IMR-90 (cell line): ENCODE measurements at regions not wholly inside any gene's neighbourhood (a gene's known extent, or its start where the extent isn't known, plus 50 kb on each side); places are given as distances from the start of the nearest gene placed in this dataset.

ENCODE experiments used
- ATAC-seq: fragments of 200-7000 bp; cut with Tn5 transposase; 2 replicates; pipeline ENCODE4 v1.9.1; 2020; ENCODE audit warnings: low read depth, mild to moderate bottlenecking, moderate library complexity
- BruUV-seq: library from RNA; stranded (reverse); fragments of 400-500 nt; replicated peaks from 2 replicates; lab custom pipeline; 2021; lab: Mats Ljungman, UMichigan
- CTCF ChIA-PET: fragments of 300-600 bp; formaldehyde crosslinking; extraction: SDS; loops from one replicate; lab custom pipeline; 2021; ENCODE audit warnings: antibody characterized with exemption; lab: Yijun Ruan, JAX
- POLR2A ChIA-PET: fragments of 300-600 bp; sonication (Branson Sonifier 250); formaldehyde crosslinking; loops from one replicate; lab custom pipeline; 2022; ENCODE audit warnings: antibody characterized with exemption; ENCODE audit not compliant: unreplicated experiment; lab: Charles Lee
- DNase-seq: peaks from one replicate; pipeline ENCODE4 v3.0.0; 2013
- H2AFZ ChIP-seq: replicated peaks from 2 replicates; pipeline ENCODE3; 2013; ENCODE audit warnings: low read length, mild to moderate bottlenecking; ENCODE audit not compliant: poor library complexity
- H2AK5ac ChIP-seq: 2 replicates; pipeline ENCODE4 v1.6.1; 2013; ENCODE audit warnings: low read depth, low read length, inconsistent platforms
- H2AK9ac ChIP-seq: replicated peaks from 2 replicates; pipeline ENCODE3; 2013; ENCODE audit warnings: mild to moderate bottlenecking, low read depth, low read length, moderate library complexity; ENCODE audit not compliant: poor library complexity
- H2BK120ac ChIP-seq: 2 replicates; pipeline ENCODE4 v1.6.1; 2013; ENCODE audit warnings: low read depth, low read length, inconsistent platforms
- H2BK15ac ChIP-seq: 3 replicates; pipeline ENCODE4 v1.6.1; 2013; ENCODE audit warnings: low read depth, low read length, inconsistent platforms
- H2BK20ac ChIP-seq: 2 replicates; pipeline ENCODE4 v1.6.1; 2013; ENCODE audit warnings: low read depth, mild to moderate bottlenecking, inconsistent platforms, low read length, moderate library complexity
- H2BK5ac ChIP-seq: 2 replicates; pipeline ENCODE4 v1.6.1; 2013; ENCODE audit warnings: mild to moderate bottlenecking, low read depth, low read length, inconsistent platforms; ENCODE audit not compliant: poor library complexity, severe bottlenecking
- H3K14ac ChIP-seq: replicated peaks from 2 replicates; pipeline ENCODE4 v1.6.1; 2013; ENCODE audit warnings: low read depth, low read length, inconsistent platforms
- H3K18ac ChIP-seq: 2 replicates; pipeline ENCODE4 v1.6.1; 2013; ENCODE audit warnings: low read depth, low read length, control low read depth
- H3K23ac ChIP-seq: 2 replicates; pipeline ENCODE4 v1.6.1; 2013; ENCODE audit warnings: low read depth, low read length, inconsistent platforms
- H3K27ac ChIP-seq: 2 replicates; pipeline ENCODE4 v1.5.1; 2013; ENCODE audit warnings: mild to moderate bottlenecking, control low read depth, low read length; ENCODE audit not compliant: insufficient read depth
- H3K27me3 ChIP-seq: 2 replicates; pipeline ENCODE4 v1.6.1; 2013; ENCODE audit warnings: low read length; ENCODE audit not compliant: control insufficient read depth, insufficient read depth
- H3K36me3 ChIP-seq: 2 replicates; pipeline ENCODE4 v1.6.1; 2013; ENCODE audit warnings: low read length, mixed read lengths; ENCODE audit not compliant: control insufficient read depth, insufficient read depth
- H3K4ac ChIP-seq: 2 replicates; pipeline ENCODE4 v1.6.1; 2013; ENCODE audit warnings: low read depth, low read length, inconsistent platforms
- H3K4me1 ChIP-seq: 2 replicates; pipeline ENCODE4 v1.6.1; 2013; ENCODE audit warnings: low read length, mixed read lengths; ENCODE audit not compliant: control insufficient read depth, insufficient read depth
- H3K4me2 ChIP-seq: 2 replicates; pipeline ENCODE4 v1.6.1; 2013; ENCODE audit warnings: low read depth, mild to moderate bottlenecking, control low read depth, low read length, moderate library complexity
- H3K4me3 ChIP-seq: 2 replicates; pipeline ENCODE4 v1.5.1; 2013; ENCODE audit warnings: low read depth, mild to moderate bottlenecking, control low read depth, low read length, moderate library complexity; ENCODE audit not compliant: insufficient read depth
- H3K56ac ChIP-seq: 2 replicates; pipeline ENCODE4 v1.6.1; 2013; ENCODE audit warnings: low read length, inconsistent platforms; ENCODE audit not compliant: insufficient read depth; ENCODE audit errors: extremely low read depth
- H3K79me1 ChIP-seq, 2 experiments: 2 replicates each; pipeline ENCODE4 v1.6.1; 2013; ENCODE audit warnings: low read length in 2 of 2, inconsistent platforms in 1 of 2, low read depth in 1 of 2
- H3K9ac ChIP-seq: 2 replicates; pipeline ENCODE4 v1.6.1; 2013; ENCODE audit warnings: low read depth, low read length, control low read depth
- H3K9me1 ChIP-seq: 2 replicates; pipeline ENCODE4 v1.6.1; 2013; ENCODE audit warnings: low read length, inconsistent platforms; ENCODE audit not compliant: insufficient read depth
- H3K9me3 ChIP-seq: 2 replicates; pipeline ENCODE4 v1.6.1; 2013; ENCODE audit warnings: low read length; ENCODE audit not compliant: control insufficient read depth, insufficient read depth
- H4K20me1 ChIP-seq: 2 replicates; pipeline ENCODE4 v1.6.1; 2013; ENCODE audit warnings: low read length, inconsistent platforms; ENCODE audit not compliant: insufficient read depth
- H4K5ac ChIP-seq: 2 replicates; pipeline ENCODE4 v1.6.1; 2013; ENCODE audit warnings: mild to moderate bottlenecking, low read depth, low read length, control low read depth
- H4K8ac ChIP-seq, 2 experiments: 2 replicates each; pipeline ENCODE4 v1.6.1; 2013; ENCODE audit warnings: low read depth in 2 of 2, low read length in 2 of 2, control low read depth in 1 of 2, inconsistent platforms in 1 of 2
- H4K91ac ChIP-seq: 2 replicates; pipeline ENCODE4 v1.6.1; 2013; ENCODE audit warnings: low read depth, low read length, inconsistent platforms; ENCODE audit not compliant: insufficient read depth
- CEBPB ChIP-seq: IDR thresholded peaks from 2 replicates; pipeline ENCODE4 v1.6.1; 2012; ENCODE audit warnings: low read depth, low read length, improper control_type of control experiment
- CHD1 ChIP-seq: IDR thresholded peaks from 2 replicates; pipeline ENCODE4 v1.6.1; 2012; ENCODE audit warnings: low read depth, low read length, improper control_type of control experiment
- MAFK ChIP-seq: IDR thresholded peaks from 2 replicates; pipeline ENCODE4 v1.6.1; 2012; ENCODE audit warnings: low read depth, low read length, improper control_type of control experiment
- MXI1 ChIP-seq: IDR thresholded peaks from 2 replicates; pipeline ENCODE4 v1.6.1; 2012; ENCODE audit warnings: low read depth, mild to moderate bottlenecking, low read length, moderate library complexity, borderline replicate concordance
- NFE2L2 ChIP-seq: fragments of 150-350 bp; IDR thresholded peaks from 2 replicates; pipeline ENCODE4 v1.6.1; 2016; ENCODE audit warnings: low read depth, mild to moderate bottlenecking, low read length
- POLR2A ChIP-seq: IDR thresholded peaks from 2 replicates; pipeline ENCODE4 v1.6.1; 2012; ENCODE audit warnings: mild to moderate bottlenecking, low read depth, low read length
- RCOR1 ChIP-seq: IDR thresholded peaks from 2 replicates; pipeline ENCODE4 v1.6.1; 2012; ENCODE audit warnings: mild to moderate bottlenecking, low read length, improper control_type of control experiment; ENCODE audit not compliant: insufficient replicate concordance
- SMC3 ChIP-seq: fragments of 150-350 bp; IDR thresholded peaks from 2 replicates; pipeline ENCODE4 v1.6.1; 2016; ENCODE audit warnings: low read depth, mild to moderate bottlenecking, antibody characterized with exemption, low read length, moderate library complexity
- WGBS, 2 experiments: methylation state at CpG; one replicate each; pipeline versions ENCODE4 v1.1.5 to v1.1.7; 2013; ENCODE audit warnings: missing lambda C conversion rate in 2 of 2; ENCODE audit not compliant: insufficient read length in 1 of 2; ENCODE audit errors: extremely low coverage in 2 of 2; 5-methylcytosine and 5-hydroxymethylcytosine counted together
- dilution Hi-C: fragments of 300-500 bp; cut with HindIII; formaldehyde crosslinking; loops from one replicate; pipeline ENCODE4 v1.14.3; 2018; ENCODE audit warnings: low sequenced_read_pairs; ENCODE audit not compliant: unreplicated experiment
- in situ Hi-C: fragments of 300-500 bp; cut with MboI; formaldehyde crosslinking; loops from 3 replicates; pipeline ENCODE4 v1.14.3; 2019; ENCODE audit warnings: low sequenced_read_pairs, inconsistent platforms, mixed read lengths
- intact Hi-C: fragments of 100-400 bp; cut with micrococcal nuclease; formaldehyde crosslinking; loops from 2 replicates; pipeline ENCODE4 v1.10.0; 2022
- TF ChIP-seq, protein P1 (sequence below): conservative IDR thresholded peaks from 2 replicates; pipeline ENCODE4 v1.5.1; 2012; ENCODE audit warnings: mild to moderate bottlenecking, low read depth, low read length, improper control_type of control experiment
- TF ChIP-seq, protein P2 (sequence below): fragments of 150-350 bp; IDR thresholded peaks from 2 replicates; pipeline ENCODE4 v1.6.1; 2016; ENCODE audit warnings: low read depth, mild to moderate bottlenecking, low read length, moderate library complexity, borderline replicate concordance
- TF ChIP-seq, protein P3 (sequence below): fragments of 150-350 bp; IDR thresholded peaks from 2 replicates; pipeline ENCODE4 v1.6.1; 2017; ENCODE audit warnings: mild to moderate bottlenecking, antibody characterized with exemption, low read length, low read depth

DNA sequence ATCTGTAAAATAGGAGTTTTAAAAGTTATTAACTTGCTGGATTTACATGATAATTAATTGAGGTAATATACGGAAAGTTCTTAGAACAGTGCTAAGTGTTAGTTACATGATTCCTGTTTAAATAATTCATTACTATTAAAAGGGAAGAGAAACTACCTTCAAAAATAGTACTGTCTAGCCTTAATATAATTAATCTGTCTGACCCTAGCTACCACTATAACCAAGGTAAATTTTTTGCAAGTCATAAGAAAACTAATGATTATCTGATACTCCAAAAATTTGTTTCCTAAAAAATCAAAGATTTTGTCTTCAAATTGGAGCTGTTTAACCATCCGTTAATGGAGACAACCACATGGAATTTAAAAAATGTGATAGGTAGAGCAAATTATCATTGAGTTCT is 294.3 kb upstream of the FBXO33 start:
- H4K20me1 ChIP-seq = no peaks in the 10 kb centered on the region
- no peak overlapping the region for H3K14ac ChIP-seq
- no peaks in the 10 kb centered on the region for H3K79me1 ChIP-seq
- H2AK5ac ChIP-seq = no peak overlapping the region
- no peak overlapping the region for H2BK5ac ChIP-seq
- H4K91ac ChIP-seq = no peak overlapping the region
- H3K4ac ChIP-seq = no peak overlapping the region
- TF ChIP-seq CHD1 = no peak
- TF ChIP-seq, protein P1, sequence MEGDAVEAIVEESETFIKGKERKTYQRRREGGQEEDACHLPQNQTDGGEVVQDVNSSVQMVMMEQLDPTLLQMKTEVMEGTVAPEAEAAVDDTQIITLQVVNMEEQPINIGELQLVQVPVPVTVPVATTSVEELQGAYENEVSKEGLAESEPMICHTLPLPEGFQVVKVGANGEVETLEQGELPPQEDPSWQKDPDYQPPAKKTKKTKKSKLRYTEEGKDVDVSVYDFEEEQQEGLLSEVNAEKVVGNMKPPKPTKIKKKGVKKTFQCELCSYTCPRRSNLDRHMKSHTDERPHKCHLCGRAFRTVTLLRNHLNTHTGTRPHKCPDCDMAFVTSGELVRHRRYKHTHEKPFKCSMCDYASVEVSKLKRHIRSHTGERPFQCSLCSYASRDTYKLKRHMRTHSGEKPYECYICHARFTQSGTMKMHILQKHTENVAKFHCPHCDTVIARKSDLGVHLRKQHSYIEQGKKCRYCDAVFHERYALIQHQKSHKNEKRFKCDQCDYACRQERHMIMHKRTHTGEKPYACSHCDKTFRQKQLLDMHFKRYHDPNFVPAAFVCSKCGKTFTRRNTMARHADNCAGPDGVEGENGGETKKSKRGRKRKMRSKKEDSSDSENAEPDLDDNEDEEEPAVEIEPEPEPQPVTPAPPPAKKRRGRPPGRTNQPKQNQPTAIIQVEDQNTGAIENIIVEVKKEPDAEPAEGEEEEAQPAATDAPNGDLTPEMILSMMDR = no peak
- TF ChIP-seq, protein P2, sequence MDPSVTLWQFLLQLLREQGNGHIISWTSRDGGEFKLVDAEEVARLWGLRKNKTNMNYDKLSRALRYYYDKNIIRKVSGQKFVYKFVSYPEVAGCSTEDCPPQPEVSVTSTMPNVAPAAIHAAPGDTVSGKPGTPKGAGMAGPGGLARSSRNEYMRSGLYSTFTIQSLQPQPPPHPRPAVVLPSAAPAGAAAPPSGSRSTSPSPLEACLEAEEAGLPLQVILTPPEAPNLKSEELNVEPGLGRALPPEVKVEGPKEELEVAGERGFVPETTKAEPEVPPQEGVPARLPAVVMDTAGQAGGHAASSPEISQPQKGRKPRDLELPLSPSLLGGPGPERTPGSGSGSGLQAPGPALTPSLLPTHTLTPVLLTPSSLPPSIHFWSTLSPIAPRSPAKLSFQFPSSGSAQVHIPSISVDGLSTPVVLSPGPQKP = no peak
- no peak for TF ChIP-seq RCOR1
- TF ChIP-seq MXI1 = no peak
- TF ChIP-seq MAFK = no peak
- TF ChIP-seq NFE2L2 = no peak
- TF ChIP-seq CEBPB = no peak
- no peak for TF ChIP-seq SMC3
- TF ChIP-seq POLR2A = no peak
- TF ChIP-seq, protein P3, sequence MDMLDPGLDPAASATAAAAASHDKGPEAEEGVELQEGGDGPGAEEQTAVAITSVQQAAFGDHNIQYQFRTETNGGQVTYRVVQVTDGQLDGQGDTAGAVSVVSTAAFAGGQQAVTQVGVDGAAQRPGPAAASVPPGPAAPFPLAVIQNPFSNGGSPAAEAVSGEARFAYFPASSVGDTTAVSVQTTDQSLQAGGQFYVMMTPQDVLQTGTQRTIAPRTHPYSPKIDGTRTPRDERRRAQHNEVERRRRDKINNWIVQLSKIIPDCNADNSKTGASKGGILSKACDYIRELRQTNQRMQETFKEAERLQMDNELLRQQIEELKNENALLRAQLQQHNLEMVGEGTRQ = no peak
- no peak overlapping the region for H3K4me3 ChIP-seq
- H3K4me1 ChIP-seq = no peaks in the 10 kb centered on the region
- in situ Hi-C loops = no loop called here
- POLR2A ChIA-PET = no interaction called here
- CTCF ChIA-PET = interaction anchor here (0.6 kb wide), 1 partner anchor 14 kb away, joined by 3 read pairs; no protein-coding TSS in a partner anchor
- no peak overlapping the region for H3K18ac ChIP-seq
- no TSS peak for BruUV-seq
- H2BK20ac ChIP-seq = no peak overlapping the region
- no peak overlapping the region for H2BK15ac ChIP-seq
- no peaks in the 10 kb centered on the region for H3K9me1 ChIP-seq
- dilution Hi-C loops = no loop called here
- intact Hi-C loops = no loop called here
- no peak overlapping the region for H2AFZ ChIP-seq
- H3K4me2 ChIP-seq = no peak overlapping the region
- H2AK9ac ChIP-seq = no peak overlapping the region
- H3K23ac ChIP-seq = no peak overlapping the region
- peaks cover 3% of the 10 kb centered on the region; the same call in 1 of the 2 replicates for H3K9me3 ChIP-seq
- H4K5ac ChIP-seq = no peak overlapping the region
- ATAC-seq = no peak
- no peak for DNase-seq
- no CpG with 5 or more reads among the region's 2 CpGs for WGBS, 2 experiments
- no peak overlapping the region for H3K9ac ChIP-seq
- no peak overlapping the region for H4K8ac ChIP-seq
- no peak overlapping the region for H2BK120ac ChIP-seq
- H3K56ac ChIP-seq = no peak overlapping the region
- no peaks in the 10 kb centered on the region for H3K36me3 ChIP-seq
- H3K27ac ChIP-seq = no peak overlapping the region
- no peaks in the 10 kb centered on the region for H3K27me3 ChIP-seq
